Adrenal gland (tissue), 5 donors: ENCODE measurements at regions not wholly inside any gene's neighbourhood (a gene's known extent, or its start where the extent isn't known, plus 50 kb on each side); places are given as distances from the start of the nearest gene placed in this dataset.

Experiments used
- POLR2A ChIP-seq, 2 donors: fragments of 450-650 bp; IDR thresholded peaks; one replicate each; pipeline ENCODE4 v1.6.1; 2017; ENCODE audit warnings: antibody characterized with exemption in 2 of 2, mild to moderate bottlenecking in 2 of 2, moderate library complexity in 1 of 2
- TF ChIP-seq, protein P1 (sequence below), 6 experiments: fragments of 450-650 bp in 4 of 6; fragments of 200-600 bp in 2 of 6; sonication (generic) in 1 of 6; IDR thresholded peaks; 1 replicate in 5 of 6; 2 replicates in 1 of 6; pipeline versions ENCODE4 v1.5.1 to v1.8.0; 2016 to 2021; ENCODE audit warnings: antibody characterized with exemption in 6 of 6, mild to moderate bottlenecking in 2 of 6, moderate library complexity in 1 of 6
- donor health status: DM: no; HTN: no; CAD: no.

GRCh38 chr5:118603278-118603677, 385.1 kb downstream of the DTWD2 start:
- TF ChIP-seq POLR2A (IDR thresholded peaks at IDR 0.05), result no peak
- TF ChIP-seq, protein P1, sequence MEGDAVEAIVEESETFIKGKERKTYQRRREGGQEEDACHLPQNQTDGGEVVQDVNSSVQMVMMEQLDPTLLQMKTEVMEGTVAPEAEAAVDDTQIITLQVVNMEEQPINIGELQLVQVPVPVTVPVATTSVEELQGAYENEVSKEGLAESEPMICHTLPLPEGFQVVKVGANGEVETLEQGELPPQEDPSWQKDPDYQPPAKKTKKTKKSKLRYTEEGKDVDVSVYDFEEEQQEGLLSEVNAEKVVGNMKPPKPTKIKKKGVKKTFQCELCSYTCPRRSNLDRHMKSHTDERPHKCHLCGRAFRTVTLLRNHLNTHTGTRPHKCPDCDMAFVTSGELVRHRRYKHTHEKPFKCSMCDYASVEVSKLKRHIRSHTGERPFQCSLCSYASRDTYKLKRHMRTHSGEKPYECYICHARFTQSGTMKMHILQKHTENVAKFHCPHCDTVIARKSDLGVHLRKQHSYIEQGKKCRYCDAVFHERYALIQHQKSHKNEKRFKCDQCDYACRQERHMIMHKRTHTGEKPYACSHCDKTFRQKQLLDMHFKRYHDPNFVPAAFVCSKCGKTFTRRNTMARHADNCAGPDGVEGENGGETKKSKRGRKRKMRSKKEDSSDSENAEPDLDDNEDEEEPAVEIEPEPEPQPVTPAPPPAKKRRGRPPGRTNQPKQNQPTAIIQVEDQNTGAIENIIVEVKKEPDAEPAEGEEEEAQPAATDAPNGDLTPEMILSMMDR (IDR thresholded peaks at IDR 0.05), result no peak
